GM19397 (cell line): ENCODE measurements at regions not wholly inside any gene's neighbourhood (a gene's known extent, or its start where the extent isn't known, plus 50 kb on each side); places are given as distances from the start of the nearest gene placed in this dataset.

Source experiments
- ATAC-seq: cut with Tn5 transposase; IDR thresholded peaks from one replicate; pipeline ENCODE4 v1.9.1; 2021; ENCODE audit warnings: mild to moderate bottlenecking, moderate library complexity; ENCODE audit not compliant: unreplicated experiment

DNA sequence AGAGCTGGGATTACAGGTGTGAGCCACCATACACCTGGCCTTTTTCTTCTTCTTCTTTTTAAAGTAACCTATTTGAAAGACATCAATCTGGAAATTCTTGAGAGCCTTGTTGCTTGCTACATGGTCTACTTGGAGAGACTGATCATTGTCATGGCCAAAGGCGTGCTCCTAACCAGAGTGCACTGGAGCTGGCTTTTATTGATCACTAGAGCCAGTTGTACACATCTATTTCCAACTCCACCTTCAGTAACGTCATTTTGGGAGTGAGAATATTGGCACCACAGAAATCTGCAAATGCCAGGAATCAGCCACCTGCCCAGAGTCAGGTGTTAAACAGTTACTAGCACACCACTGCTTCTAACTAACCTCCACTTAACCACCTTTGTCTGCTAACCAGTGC lies 735.1 kb downstream of the TYW1 start:
- no peak for ATAC-seq

DNA sequence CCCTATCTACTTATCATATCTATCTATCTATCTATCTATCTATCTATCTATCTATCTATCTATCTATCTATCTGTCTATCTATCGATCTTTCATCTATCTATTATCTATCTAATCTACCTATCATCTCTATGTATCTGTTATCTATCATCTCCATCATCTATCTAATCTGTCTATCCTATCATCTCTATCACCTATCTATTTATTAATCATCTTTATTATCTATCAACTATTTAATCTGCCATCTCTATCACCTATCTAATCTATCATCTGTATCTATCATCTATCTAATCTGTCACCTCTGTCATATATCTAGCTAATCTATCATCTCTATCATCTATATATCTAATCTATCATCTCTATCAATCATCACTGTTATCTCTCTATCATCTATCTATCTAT lies 736.3 kb downstream of the TYW1 start:
- no peak for ATAC-seq

DNA sequence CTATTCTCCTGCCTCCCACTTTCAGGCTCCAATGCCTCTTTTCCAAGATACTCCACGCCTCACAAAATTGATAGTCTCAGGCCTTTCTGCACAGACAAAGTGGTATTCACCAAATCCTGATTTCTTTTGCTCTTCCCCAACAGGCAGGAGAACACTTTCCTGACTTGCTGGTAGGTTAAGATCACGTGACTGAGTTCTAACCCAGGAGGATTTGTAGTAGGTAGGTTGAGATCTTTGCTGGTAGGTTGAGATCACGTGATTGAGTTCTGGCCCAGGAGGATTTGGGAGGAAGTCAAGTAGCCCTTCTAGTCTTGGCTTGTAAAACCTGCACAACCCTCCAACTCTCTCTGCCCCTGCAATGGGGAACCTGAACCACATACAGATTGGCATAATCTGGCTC lies 741.5 kb downstream of the TYW1 start:
- ATAC-seq: no peak

DNA sequence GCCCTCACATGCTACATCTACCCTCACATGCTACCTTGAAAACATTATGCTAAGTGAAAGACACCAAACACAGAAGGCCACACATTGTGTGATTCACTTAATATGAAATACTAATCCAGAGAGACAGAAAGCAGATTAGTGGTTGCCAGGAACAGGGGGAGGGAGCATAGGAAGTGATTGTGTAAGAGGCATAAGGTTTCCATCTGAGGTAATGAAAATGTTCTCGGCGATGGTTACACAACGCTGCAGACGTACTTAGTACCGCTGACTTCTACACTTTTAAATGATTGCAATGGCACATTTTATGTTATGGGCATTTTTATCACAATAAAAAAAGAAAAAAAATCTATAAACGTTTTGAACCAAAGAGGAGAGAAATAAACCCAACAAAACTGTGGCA lies 742.3 kb downstream of the TYW1 start:
- ATAC-seq: no peak

DNA sequence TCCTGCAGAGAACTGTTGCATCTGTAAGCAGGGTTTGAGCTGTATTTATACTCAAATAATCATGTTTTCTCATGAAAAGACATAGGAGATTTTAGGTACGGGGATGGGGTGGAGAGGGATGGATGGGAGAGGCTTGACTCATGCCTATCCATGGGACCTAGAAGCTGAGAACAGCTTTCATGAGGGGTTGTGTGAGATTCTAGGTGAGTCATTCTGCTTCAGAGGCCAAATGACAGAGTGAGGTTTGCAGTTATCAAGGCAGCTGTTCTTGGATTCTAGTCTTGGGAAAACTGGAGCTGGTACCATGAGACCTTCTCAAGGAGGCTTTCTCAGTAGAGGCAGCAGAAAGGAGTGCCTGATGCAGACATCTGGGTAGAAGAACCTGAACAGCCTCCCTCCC lies 746.9 kb downstream of the TYW1 start:
- ATAC-seq: no peak

DNA sequence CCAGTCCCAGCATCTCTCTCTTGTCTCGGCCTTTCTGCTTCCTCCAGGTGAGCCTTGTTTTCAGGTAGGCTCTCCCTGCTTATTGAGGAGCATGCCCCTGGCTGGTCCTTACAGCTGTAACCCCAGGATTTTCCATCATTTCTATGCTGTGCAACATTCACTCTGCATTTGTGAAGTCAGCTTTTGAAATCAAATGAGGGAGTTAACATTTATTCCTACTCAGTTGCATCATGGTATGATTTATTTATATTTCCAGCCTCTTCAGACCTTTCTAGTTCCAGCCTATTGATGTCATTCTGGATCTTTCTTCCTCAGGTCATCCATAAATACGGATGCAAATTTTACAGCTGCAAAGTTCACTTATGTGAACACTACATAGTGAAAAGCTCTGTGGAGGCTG lies 755.6 kb downstream of the TYW1 start:
- no peak for ATAC-seq

DNA sequence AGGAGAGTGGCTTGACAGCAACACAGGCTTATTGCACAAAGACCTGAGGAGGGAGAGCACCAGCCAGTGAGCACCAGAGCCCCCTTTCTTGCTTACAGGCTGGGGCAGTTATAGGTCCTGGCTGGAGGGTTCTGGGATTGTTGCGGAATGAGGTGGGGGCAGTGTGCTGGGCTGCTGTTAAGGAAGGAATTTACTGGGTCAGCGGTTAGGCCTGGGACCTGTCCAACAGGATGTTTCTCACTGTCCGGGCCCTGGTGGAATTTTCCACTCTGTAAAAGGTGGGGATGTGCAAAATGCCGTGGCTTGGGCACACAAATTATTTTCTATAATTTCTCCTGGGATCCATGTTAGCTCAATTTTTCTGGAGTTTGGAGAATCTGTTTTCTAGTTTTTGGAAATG lies 757.3 kb downstream of the TYW1 start:
- ATAC-seq: no peak

DNA sequence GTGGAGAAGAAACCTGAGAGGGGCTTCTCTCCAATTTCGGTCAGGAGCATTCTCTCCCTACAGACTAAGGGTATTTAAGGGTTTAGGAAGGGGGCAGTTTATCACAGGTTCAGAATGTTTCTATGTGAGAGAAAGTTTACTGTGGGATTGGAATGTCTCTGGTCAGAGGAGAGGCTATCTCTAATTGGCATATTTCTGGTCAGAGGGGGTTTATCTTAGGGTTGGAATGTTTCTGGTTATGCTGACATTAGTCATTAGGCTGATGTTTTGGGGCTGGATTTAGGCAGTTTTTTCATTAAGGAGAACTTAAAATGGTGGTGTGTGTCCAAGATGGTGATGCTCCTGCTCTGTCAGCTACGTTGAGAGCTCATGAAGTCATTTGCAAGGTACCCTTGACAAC lies 758.0 kb downstream of the TYW1 start:
- ATAC-seq: no peak

DNA sequence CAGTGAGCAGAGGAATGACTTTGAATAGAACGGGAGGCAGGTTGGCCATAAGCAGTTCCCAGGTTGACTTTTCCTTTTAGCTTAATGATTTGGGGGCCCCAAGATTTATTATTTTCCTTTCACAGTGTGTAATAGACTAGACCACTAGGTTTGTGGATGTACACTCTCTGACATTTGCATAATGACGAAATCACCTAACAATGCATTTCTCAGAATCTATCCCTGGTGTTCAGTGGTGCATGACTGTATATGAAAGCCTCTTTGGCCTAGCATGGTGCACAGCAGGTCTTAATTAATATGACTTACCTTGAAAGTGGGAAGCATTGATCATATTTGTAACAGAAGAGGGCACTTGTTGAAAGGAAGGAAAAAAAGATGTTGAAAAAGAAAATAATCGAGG lies 761.9 kb downstream of the TYW1 start:
- ATAC-seq: no peak

DNA sequence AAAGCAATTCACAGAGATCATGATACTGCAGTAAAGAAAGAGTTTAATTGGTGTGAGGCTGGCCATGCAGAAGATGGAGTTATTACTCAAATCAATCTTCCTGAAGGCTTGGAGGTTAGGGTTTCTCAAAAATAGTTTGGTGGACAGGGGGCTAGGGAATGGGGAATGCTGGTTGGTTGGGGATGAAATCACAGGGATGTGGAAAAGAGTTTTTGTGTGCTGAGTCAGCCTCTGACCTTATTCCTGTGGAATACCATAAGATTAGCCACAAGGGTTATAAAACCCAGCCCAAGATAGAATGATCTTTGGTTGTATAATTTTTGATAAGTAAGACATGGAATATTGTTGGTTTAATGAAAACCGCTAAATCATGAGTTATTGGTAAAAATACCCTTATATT lies 764.3 kb downstream of the TYW1 start:
- ATAC-seq: no peak

DNA sequence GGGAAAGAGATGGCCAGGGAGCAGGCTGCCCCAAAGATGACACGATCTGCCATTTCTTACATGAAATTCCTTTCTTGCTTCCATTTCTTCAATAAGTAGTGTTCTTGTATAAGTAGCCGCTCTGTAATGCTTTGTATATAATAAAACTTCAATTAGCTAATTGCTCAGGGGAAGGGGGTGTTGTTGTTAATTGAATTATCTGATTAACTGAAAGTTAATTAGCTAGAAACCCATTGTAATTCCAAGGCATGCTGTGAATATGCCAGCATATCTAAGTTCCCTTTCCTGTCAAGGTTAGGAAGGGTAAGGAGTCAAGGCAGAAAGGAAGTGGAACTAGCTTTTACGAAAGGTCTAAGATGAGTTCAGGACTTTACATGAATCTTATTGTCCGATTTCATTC lies 765.9 kb downstream of the TYW1 start:
- no peak for ATAC-seq

DNA sequence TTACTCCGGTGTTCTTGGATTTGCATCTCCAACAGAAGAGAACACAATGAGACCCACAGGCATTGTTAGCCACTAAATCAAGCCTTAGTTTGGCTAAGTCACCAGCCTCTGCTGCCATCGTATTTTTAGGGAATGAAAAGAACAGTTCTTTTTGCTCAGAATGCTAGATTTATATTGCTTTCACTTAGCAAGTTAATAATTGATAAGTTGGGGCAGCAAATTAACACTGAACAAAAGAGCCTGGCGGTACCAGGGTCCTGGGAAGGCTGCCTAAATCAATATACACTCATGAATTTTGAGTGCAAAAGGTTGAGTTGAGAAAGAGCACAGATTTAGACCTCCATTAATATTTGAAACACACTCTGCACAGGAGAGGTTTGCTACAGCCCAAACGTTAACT lies 767.7 kb downstream of the TYW1 start:
- no peak for ATAC-seq

DNA sequence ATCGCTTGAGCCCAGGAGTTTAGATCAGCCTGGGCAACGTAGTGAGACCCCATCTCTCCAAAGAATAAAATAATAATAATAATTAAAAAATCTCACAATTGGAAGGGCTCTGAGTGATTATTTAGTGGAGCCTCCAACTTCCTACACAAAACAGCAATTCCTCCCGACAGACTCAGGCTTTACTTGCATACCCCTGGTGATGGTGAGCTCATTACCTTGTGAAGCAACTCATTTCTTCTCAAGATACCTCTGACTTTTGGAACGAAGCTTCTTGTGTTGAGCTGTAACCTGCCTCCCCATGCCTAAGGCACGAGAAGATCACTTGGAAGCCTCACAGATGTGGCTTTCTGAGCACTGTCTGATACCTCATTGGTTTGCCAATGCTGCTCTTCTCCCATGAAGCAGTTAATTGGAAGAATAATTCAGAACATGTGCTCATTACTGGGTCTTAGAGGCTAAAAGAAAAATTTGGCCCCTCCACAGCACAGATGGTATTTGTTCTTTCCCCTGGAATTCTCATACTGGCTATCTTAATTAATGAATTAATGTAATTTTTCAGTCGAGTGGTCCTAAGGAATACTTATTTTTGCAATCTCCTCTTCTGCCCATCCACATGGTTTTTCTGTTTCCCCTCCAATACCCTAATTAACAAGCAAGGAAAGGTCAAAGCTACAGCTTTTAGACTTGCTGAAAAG lies 769.0 kb downstream of the TYW1 start:
- ATAC-seq: no peak

DNA sequence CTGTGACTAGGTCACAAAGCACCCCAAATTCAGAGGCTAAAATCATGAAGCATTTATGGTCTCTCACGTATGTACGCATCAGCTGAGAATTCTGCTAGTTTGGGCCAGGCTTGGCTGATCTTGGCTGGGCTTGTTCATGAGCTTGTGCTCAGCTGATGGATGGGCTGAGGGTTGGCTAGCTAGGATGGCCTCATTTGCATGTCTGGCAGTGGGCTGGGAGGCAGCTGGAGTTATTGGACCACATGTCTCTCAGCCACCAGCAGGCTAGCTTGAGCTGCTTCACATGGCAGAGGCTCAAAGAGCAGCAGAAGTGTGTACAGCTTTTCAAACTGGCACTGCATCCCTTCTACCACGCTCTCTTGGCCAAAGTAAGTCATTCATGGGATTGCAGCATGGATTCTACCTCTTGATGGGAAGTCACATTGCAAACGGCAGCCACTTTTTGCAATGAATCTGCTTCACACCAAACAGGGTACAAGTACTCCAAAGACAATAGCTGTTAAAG lies 770.3 kb downstream of the TYW1 start:
- no peak for ATAC-seq

DNA sequence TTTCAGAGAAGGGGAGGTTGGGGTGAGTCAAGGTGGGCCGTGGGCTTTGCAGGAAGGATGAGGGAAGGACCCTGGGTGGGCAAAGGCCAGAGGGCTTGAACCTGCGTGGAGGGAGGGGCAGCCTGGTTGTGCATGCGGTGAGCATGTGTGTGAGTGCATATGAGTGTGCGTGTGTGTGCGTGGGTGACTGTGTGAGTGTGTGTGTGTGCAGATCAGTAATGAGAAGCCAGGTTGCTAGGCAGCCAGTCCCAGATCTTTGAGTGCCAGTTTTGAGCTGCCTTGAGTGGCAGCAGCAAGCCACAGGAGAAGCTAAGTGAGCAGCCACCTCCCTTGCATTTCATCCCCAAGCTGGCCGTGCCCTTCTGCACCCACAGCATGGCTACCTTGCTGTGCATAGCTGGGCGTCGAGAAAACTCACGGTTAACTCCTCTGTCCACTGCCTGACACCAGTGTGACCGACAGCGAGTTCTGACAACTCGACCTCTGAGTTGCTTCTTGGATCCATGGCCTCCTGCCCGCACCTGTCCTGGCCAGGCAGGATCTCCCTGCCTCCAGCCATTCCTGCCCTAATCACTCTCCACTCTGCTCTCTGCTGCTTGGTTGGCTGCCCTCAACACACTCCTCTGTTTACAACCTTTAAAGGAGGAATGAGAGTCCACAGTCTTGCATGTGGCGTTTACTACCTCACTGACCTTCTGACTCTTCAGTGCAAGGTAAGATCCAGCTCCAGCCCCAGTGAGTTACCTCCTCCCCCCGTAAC lies 775.4 kb downstream of the TYW1 start:
- ATAC-seq: no peak

DNA sequence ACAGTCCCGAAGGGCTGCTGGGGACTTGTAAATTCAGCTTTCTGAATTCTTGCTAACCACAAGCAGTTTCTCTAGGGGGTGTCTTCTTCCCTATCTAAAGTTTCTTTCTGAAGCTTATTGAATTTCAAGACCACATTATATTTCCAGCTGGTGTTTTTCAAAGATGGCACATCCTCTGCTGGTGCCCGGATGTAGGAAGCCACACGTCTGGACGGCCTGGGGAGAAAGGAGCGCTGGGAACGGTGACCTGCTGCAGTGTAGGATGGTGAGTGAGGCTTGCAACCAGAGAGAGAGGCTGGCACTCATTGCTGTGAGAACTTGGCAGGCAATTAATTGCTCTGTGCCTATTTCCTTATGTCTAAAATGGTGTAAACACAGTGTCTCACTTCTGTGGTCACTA lies 776.4 kb downstream of the TYW1 start:
- ATAC-seq: no peak

DNA sequence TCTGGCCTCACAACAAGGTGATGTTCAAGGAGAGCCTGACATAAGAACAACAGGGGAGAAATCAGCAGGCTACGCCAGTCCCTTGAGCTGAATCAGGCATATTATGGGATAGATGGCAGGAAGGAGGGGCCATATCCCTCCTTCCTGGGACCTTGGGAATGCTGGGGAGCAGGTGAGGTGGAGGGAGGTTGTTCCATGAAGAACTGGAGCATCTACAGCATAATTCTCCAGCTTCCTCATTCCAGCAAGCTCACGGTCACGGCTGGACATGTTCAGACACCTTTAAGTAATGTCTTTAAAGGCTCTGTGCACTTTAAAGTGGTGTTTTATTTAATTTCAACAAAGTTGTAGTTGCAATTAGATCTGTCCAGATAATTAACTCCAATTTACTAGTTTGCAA lies 780.5 kb downstream of the TYW1 start:
- no peak for ATAC-seq

DNA sequence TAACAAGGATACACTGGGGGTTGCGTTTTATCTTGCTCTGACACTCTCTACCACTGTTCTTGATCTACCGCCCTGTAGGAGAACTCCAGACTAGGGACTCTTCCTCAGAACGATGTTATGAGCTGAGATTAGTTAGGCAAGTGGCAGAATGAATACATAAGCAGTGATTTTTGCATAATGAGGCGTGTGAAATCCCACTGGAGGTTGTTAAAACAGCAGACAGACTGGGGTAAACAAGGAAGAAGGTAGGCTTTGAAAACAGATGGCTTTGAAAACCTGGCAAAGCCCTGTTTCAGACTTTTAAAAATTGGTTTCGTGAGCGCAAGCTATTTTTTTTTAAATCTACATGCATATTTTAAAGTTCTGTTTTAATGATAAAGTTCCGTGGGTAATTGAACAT lies 785.2 kb downstream of the TYW1 start:
- ATAC-seq: no peak

DNA sequence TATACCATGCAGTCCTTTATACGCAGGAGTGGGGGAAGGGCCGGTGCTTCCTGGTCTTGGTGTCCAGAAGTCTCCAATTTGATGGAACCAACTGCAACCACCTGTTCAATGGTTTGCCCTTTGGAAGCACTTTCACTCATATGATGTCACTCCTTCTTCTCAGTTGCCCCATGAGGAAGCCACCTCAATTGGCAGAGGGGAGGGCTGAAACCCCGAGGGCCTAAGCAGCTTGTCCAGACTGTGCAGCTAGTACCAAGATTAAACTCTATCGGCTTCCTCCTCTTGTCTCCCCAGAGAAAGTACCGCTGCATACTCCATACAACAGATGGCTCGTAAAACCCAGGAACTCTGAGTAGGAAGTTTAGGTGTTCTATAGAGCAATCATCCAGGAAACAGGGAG lies 789.4 kb downstream of the TYW1 start:
- no peak for ATAC-seq

DNA sequence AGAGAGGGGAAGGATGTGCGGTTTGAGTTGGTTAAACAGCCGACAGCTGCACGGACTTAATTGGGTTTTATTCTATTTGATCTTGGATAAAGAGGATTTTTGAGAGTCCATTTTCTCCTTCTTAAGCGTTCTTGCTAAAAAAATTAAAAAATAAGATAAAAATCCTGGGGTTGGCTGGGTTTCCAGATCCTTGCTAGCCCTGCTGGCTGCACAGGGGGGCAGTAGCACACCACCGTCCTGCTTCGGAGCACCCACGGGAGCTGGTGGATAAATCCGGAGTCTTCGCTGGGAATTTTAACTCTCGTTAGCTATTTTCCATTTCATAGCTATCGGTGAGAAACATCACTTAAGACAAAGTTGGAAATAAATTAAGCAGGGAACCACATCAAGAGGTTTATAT lies 792.0 kb downstream of the TYW1 start:
- no peak for ATAC-seq

DNA sequence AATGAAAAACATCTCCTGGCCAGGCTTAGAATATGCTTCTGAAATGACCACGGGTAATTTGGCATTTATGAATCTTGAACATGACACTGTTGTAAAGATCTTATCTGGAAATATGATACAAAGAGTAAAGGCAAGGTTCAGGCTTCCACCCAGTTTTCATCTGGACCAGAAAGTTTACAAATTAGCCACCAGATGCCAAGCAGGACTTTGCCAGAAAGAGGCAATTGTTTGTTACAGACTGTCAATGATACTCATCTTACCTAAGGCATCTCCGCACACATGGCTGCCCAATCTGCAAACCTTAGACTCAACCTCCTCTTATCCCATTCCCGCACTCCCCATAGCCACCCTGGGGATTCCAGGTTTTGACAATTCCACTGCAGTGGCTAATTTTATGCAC lies 795.3 kb downstream of the TYW1 start:
- ATAC-seq: no peak

DNA sequence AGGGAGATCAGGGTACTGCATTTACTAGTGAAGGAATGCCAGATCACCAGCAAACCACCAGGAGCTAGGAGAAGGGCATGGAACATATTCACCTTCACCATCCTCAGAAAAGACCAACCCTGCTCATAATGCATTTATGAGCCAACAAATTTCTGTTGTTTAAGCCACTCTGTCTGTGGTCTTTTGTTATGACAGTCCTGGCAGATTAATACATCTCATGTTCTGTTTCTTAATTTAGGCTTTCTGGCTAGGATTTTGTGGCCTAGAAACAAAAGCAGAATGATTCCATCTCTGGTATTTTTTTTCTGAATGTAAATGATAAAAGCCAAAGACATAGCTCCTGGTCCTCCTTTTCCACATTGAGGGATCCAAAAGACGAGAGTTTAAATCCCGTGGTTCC lies 797.9 kb downstream of the TYW1 start:
- no peak for ATAC-seq

DNA sequence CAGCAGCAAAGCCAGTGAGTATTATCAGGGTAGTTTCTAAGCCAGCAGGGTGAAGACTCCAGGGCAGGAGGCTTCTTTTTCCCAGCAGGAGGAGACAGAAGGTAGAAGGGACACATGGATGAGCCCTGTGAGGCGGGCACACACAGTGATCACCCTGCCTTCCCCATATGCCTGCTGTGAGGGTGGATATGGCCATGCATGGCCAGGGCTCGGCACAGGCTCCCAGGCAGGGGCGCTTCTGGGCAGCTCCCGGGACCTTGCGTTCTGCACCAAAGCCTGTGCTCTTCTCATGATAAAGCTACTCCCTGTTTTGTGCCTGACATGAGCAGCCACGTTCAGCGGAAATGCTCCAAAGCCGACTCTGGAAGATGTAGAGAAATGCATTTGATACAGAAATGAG lies 807.2 kb downstream of the TYW1 start:
- ATAC-seq: no peak
